GM23338 (cell line): ENCODE measurements at regions not wholly inside any gene's neighbourhood (a gene's known extent, or its start where the extent isn't known, plus 50 kb on each side); places are given as distances from the start of the nearest gene placed in this dataset.

ENCODE experiments used
- ATAC-seq: fragments of 200-7000 bp; cut with Tn5 transposase; 3 replicates; pipeline ENCODE4 v1.9.1; 2020
- DNase-seq: peaks from one replicate; pipeline ENCODE4 v3.0.0-alpha.2; 2015; ENCODE audit warnings: low spot score
- H2AFZ ChIP-seq: fragments of 200-600 bp; sonication (generic); 2 replicates; pipeline ENCODE4 v1.8.0; 2016; ENCODE audit warnings: antibody characterized with exemption, mild to moderate bottlenecking, moderate library complexity
- H3F3A ChIP-seq: fragments of 200-600 bp; sonication (generic); replicated peaks from 2 replicates; pipeline ENCODE4 v1.8.0; 2017; ENCODE audit warnings: antibody characterized with exemption, mixed run types, low read depth
- H3K27ac ChIP-seq: fragments of 200-600 bp; sonication (generic); 2 replicates; pipeline ENCODE4 v1.6.1; 2016; ENCODE audit warnings: low read depth
- H3K27me3 ChIP-seq: fragments of 200-600 bp; sonication (generic); 2 replicates; pipeline ENCODE4 v1.8.0; 2016; ENCODE audit warnings: mild to moderate bottlenecking, mixed run types, moderate library complexity; ENCODE audit not compliant: insufficient read depth
- H3K36me3 ChIP-seq: fragments of 200-600 bp; sonication (generic); 2 replicates; pipeline ENCODE4 v1.8.0; 2016; ENCODE audit warnings: mild to moderate bottlenecking; ENCODE audit not compliant: insufficient read depth
- H3K4me1 ChIP-seq: fragments of 200-600 bp; sonication (generic); 2 replicates; pipeline ENCODE4 v1.8.0; 2016; ENCODE audit warnings: mild to moderate bottlenecking, moderate library complexity; ENCODE audit not compliant: insufficient read depth
- H3K4me2 ChIP-seq: fragments of 200-600 bp; sonication (generic); 2 replicates; pipeline ENCODE4 v1.7.1; 2017; ENCODE audit warnings: mixed run types
- H3K4me3 ChIP-seq: fragments of 200-600 bp; sonication (generic); 2 replicates; pipeline ENCODE4 v1.6.1; 2016; ENCODE audit warnings: mixed run types
- H3K79me2 ChIP-seq: fragments of 200-600 bp; sonication (generic); replicated peaks from 2 replicates; pipeline ENCODE4 v1.8.0; 2017; ENCODE audit warnings: mild to moderate bottlenecking; ENCODE audit not compliant: insufficient read depth
- H3K9me2 ChIP-seq: fragments of 200-600 bp; sonication (generic); 2 replicates; pipeline ENCODE4 v1.8.0; 2017; ENCODE audit not compliant: insufficient read depth
- H4K20me1 ChIP-seq: fragments of 200-600 bp; sonication (generic); replicated peaks from 2 replicates; pipeline ENCODE4 v1.8.0; 2017; ENCODE audit warnings: mild to moderate bottlenecking; ENCODE audit not compliant: insufficient read depth
- H3K27ac Mint-ChIP-seq: 2 replicates; pipeline ENCODE4 v1.8.0; 2020; ENCODE audit warnings: inconsistent platforms, mild to moderate bottlenecking, moderate library complexity, mixed read lengths
- H3K27me3 Mint-ChIP-seq: 3 replicates; pipeline ENCODE4 v1.8.0; 2022; ENCODE audit warnings: low read depth, mild to moderate bottlenecking, moderate library complexity, mixed read lengths, inconsistent platforms; ENCODE audit not compliant: insufficient read depth, poor library complexity
- H3K36me3 Mint-ChIP-seq: 3 replicates; pipeline ENCODE4 v1.8.0; 2021; ENCODE audit warnings: low read depth, mild to moderate bottlenecking, inconsistent platforms, moderate library complexity, mixed read lengths
- H3K4me1 Mint-ChIP-seq: 3 replicates; pipeline ENCODE4 v1.8.0; 2020; ENCODE audit warnings: mild to moderate bottlenecking, inconsistent platforms, mixed read lengths
- H3K4me3 Mint-ChIP-seq: 3 replicates; pipeline ENCODE4 v1.8.0; 2021; ENCODE audit warnings: moderate library complexity, mild to moderate bottlenecking, inconsistent platforms, mixed read lengths
- H3K9me3 Mint-ChIP-seq: 3 replicates; pipeline ENCODE4 v1.8.0; 2020; ENCODE audit warnings: moderate library complexity, mild to moderate bottlenecking, inconsistent platforms, mixed read lengths
- NANOG ChIP-seq: IDR thresholded peaks from 2 replicates; pipeline ENCODE4 v1.6.1; 2016; ENCODE audit warnings: antibody characterized with exemption, borderline replicate concordance
- POLR2AphosphoS5 ChIP-seq: IDR thresholded peaks from 2 replicates; pipeline ENCODE4 v1.6.1; 2016; ENCODE audit warnings: antibody characterized with exemption, low read depth
- ZNF331 ChIP-seq: fragments of 250-450 bp; sonication (Bioruptor Pico); IDR thresholded peaks from 2 replicates; pipeline ENCODE4 v1.5.0; 2020; ENCODE audit warnings: low read depth, mild to moderate bottlenecking, moderate library complexity
- TF ChIP-seq, protein P1 (sequence below): fragments of 250-450 bp; sonication (Bioruptor Pico); IDR thresholded peaks from 2 replicates; pipeline ENCODE4 v1.5.0; 2020; ENCODE audit warnings: mild to moderate bottlenecking, moderate library complexity
- TF ChIP-seq, protein P2 (sequence below), 2 experiments: fragments of 200-600 bp in 1 of 2; sonication (generic) in 1 of 2; conservative IDR thresholded peaks; 2 replicates each; pipeline versions ENCODE4 v1.5.1 to v1.6.1; 2016 to 2017; ENCODE audit warnings: antibody characterized with exemption in 2 of 2, low read depth in 2 of 2, mild to moderate bottlenecking in 2 of 2, moderate library complexity in 1 of 2
- TF ChIP-seq, protein P3 (sequence below): IDR thresholded peaks from 2 replicates; pipeline ENCODE4 v1.6.1; 2016; ENCODE audit warnings: antibody characterized with exemption
- TF ChIP-seq, protein P4 (sequence below): IDR thresholded peaks from one replicate; pipeline ENCODE4 v1.6.1; 2018; ENCODE audit warnings: antibody characterized with exemption; ENCODE audit not compliant: unreplicated experiment

DNA sequence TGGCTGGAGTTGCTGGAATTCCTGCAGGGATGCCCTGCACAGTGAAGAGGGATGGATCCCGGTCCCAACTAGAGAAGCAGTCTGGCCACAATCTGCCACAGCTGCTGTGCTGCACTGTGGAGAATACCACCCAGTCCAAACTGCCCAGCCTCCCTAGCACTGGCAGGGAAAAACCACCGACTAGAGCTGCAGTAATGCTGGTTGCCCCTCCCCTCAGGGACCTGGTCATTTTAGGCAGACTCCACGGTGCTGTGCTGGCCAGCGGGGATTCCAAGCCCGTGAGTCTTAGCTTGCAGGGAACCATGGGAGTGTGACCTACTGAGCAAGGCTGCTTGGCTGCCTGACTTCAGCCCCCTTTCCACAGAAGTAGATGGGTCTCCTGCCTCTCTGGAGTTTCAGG is 478.0 kb upstream of the ATP11B start (continued):
- TF ChIP-seq, protein P1, sequence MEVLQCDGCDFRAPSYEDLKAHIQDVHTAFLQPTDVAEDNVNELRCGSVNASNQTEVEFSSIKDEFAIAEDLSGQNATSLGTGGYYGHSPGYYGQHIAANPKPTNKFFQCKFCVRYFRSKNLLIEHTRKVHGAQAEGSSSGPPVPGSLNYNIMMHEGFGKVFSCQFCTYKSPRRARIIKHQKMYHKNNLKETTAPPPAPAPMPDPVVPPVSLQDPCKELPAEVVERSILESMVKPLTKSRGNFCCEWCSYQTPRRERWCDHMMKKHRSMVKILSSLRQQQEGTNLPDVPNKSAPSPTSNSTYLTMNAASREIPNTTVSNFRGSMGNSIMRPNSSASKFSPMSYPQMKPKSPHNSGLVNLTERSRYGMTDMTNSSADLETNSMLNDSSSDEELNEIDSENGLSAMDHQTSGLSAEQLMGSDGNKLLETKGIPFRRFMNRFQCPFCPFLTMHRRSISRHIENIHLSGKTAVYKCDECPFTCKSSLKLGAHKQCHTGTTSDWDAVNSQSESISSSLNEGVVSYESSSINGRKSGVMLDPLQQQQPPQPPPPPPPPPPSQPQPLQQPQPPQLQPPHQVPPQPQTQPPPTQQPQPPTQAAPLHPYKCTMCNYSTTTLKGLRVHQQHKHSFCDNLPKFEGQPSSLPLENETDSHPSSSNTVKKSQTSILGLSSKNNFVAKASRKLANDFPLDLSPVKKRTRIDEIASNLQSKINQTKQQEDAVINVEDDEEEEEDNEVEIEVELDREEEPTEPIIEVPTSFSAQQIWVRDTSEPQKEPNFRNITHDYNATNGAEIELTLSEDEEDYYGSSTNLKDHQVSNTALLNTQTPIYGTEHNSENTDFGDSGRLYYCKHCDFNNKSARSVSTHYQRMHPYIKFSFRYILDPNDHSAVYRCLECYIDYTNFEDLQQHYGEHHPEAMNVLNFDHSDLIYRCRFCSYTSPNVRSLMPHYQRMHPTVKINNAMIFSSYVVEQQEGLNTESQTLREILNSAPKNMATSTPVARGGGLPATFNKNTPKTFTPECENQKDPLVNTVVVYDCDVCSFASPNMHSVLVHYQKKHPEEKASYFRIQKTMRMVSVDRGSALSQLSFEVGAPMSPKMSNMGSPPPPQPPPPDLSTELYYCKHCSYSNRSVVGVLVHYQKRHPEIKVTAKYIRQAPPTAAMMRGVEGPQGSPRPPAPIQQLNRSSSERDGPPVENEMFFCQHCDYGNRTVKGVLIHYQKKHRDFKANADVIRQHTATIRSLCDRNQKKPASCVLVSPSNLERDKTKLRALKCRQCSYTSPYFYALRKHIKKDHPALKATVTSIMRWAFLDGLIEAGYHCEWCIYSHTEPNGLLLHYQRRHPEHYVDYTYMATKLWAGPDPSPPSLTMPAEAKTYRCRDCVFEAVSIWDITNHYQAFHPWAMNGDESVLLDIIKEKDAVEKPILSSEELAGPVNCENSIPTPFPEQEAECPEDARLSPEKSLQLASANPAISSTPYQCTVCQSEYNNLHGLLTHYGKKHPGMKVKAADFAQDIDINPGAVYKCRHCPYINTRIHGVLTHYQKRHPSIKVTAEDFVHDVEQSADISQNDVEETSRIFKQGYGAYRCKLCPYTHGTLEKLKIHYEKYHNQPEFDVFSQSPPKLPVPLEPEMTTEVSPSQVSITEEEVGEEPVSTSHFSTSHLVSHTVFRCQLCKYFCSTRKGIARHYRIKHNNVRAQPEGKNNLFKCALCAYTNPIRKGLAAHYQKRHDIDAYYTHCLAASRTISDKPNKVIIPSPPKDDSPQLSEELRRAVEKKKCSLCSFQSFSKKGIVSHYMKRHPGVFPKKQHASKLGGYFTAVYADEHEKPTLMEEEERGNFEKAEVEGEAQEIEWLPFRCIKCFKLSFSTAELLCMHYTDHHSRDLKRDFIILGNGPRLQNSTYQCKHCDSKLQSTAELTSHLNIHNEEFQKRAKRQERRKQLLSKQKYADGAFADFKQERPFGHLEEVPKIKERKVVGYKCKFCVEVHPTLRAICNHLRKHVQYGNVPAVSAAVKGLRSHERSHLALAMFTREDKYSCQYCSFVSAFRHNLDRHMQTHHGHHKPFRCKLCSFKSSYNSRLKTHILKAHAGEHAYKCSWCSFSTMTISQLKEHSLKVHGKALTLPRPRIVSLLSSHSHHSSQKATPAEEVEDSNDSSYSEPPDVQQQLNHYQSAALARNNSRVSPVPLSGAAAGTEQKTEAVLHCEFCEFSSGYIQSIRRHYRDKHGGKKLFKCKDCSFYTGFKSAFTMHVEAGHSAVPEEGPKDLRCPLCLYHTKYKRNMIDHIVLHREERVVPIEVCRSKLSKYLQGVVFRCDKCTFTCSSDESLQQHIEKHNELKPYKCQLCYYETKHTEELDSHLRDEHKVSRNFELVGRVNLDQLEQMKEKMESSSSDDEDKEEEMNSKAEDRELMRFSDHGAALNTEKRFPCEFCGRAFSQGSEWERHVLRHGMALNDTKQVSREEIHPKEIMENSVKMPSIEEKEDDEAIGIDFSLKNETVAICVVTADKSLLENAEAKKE (CRISPR knock-in tag): no peak
- TF ChIP-seq NANOG: no peak

DNA sequence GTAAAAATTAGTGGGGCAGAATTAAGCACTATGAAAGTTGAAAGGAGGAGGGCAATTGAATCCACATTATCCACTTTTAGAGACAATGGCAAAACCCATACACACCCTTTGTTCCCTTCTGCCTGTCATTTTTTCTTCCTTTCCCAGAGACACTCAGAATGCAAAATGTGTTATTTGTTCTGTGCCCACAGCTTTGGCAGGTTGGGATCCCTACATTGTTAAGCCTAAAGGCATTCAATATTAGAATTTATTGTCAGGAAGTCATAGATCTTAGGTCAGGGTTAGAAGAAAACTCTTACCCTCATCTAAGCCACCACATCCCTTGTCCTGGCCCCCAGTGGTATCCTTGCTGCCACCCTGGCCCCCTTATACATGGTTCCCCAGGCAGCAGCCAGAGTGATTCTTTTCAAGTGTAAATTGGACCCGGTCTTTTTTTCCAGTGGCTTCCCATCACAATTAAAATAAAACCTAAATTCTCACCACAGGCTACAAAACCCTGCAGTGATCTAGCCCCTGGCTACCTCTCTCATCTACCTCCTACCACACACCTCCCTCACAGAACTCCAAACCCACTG is 470.1 kb upstream of the ATP11B start:
- peak overlapping the region; percentile 41 for H3K4me2 ChIP-seq
- peak; percentile 79 for ATAC-seq

DNA sequence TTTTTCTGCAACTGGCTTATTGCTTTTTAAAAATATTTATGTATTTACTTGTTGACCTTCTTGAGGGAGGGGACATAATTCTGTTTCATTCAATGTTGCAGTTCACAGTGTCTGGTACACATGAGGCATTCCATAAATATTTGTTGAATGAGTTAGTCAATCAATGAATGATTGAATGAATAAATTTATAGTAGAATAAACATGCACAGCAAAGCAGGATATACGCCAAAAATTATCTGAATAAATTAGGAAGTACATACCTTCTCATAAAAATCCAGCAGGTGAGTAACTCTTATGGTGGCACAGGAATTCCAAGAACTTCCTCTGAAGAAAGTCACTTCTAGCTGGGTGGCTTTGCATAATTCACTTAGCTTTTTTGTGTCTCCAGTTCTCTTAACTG is 469.4 kb upstream of the ATP11B start:
- Mint-ChIP-seq H3K27me3 (peaks cover 2% of the 10 kb centered on the region), H3K4me1 (peaks cover 53% of the 10 kb centered on the region), H3K9me3 (peaks cover 12% of the 10 kb centered on the region), H3K4me3 (no peak overlapping the region; the same call in 2 of the 3 replicates), H3K36me3 (peaks cover 15% of the 10 kb centered on the region), H3K27ac (no peak overlapping the region)
- Histone ChIP-seq H3K4me2 (peak overlapping the region; percentile 41), H3F3A (no peaks in the 10 kb centered on the region), H3K79me2 (no peaks in the 10 kb centered on the region), H3K27ac (no peak overlapping the region), H4K20me1 (no peaks in the 10 kb centered on the region), H3K36me3 (no peaks in the 10 kb centered on the region), H2AFZ (no peak overlapping the region), H3K4me3 (no peak overlapping the region), H3K9me2 (peaks cover 6% of the 10 kb centered on the region; the same call in 1 of the 2 replicates), H3K4me1 (peaks cover 59% of the 10 kb centered on the region), H3K27me3 (no peaks in the 10 kb centered on the region)
- DNase-seq (no peak), ATAC-seq (no peak)
- TF ChIP-seq, protein P2, sequence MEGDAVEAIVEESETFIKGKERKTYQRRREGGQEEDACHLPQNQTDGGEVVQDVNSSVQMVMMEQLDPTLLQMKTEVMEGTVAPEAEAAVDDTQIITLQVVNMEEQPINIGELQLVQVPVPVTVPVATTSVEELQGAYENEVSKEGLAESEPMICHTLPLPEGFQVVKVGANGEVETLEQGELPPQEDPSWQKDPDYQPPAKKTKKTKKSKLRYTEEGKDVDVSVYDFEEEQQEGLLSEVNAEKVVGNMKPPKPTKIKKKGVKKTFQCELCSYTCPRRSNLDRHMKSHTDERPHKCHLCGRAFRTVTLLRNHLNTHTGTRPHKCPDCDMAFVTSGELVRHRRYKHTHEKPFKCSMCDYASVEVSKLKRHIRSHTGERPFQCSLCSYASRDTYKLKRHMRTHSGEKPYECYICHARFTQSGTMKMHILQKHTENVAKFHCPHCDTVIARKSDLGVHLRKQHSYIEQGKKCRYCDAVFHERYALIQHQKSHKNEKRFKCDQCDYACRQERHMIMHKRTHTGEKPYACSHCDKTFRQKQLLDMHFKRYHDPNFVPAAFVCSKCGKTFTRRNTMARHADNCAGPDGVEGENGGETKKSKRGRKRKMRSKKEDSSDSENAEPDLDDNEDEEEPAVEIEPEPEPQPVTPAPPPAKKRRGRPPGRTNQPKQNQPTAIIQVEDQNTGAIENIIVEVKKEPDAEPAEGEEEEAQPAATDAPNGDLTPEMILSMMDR (conservative IDR thresholded peaks at IDR 0.05; ENCODE audit: low read depth in 2 of 2): no peak
- TF ChIP-seq, protein P3, sequence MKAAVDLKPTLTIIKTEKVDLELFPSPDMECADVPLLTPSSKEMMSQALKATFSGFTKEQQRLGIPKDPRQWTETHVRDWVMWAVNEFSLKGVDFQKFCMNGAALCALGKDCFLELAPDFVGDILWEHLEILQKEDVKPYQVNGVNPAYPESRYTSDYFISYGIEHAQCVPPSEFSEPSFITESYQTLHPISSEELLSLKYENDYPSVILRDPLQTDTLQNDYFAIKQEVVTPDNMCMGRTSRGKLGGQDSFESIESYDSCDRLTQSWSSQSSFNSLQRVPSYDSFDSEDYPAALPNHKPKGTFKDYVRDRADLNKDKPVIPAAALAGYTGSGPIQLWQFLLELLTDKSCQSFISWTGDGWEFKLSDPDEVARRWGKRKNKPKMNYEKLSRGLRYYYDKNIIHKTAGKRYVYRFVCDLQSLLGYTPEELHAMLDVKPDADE: no peak
- TF ChIP-seq, protein P4, sequence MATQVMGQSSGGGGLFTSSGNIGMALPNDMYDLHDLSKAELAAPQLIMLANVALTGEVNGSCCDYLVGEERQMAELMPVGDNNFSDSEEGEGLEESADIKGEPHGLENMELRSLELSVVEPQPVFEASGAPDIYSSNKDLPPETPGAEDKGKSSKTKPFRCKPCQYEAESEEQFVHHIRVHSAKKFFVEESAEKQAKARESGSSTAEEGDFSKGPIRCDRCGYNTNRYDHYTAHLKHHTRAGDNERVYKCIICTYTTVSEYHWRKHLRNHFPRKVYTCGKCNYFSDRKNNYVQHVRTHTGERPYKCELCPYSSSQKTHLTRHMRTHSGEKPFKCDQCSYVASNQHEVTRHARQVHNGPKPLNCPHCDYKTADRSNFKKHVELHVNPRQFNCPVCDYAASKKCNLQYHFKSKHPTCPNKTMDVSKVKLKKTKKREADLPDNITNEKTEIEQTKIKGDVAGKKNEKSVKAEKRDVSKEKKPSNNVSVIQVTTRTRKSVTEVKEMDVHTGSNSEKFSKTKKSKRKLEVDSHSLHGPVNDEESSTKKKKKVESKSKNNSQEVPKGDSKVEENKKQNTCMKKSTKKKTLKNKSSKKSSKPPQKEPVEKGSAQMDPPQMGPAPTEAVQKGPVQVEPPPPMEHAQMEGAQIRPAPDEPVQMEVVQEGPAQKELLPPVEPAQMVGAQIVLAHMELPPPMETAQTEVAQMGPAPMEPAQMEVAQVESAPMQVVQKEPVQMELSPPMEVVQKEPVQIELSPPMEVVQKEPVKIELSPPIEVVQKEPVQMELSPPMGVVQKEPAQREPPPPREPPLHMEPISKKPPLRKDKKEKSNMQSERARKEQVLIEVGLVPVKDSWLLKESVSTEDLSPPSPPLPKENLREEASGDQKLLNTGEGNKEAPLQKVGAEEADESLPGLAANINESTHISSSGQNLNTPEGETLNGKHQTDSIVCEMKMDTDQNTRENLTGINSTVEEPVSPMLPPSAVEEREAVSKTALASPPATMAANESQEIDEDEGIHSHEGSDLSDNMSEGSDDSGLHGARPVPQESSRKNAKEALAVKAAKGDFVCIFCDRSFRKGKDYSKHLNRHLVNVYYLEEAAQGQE: no peak
- TF ChIP-seq ZNF331 (CRISPR knock-in tag): no peak

More for the DNA sequence above, 470.1 kb upstream of the ATP11B start:
- peak; percentile 12; the same call in 1 of the 2 replicates for TF ChIP-seq NANOG
- no peak for TF ChIP-seq POLR2AphosphoS5
- Histone ChIP-seq H3F3A (no peaks in the 10 kb centered on the region), H3K79me2 (no peaks in the 10 kb centered on the region), H3K4me3 (no peak overlapping the region), H3K36me3 (no peaks in the 10 kb centered on the region), H3K9me2 (peaks cover 6% of the 10 kb centered on the region; the same call in 1 of the 2 replicates), H3K27ac (no peak overlapping the region), H2AFZ (no peak overlapping the region), H3K27me3 (no peaks in the 10 kb centered on the region), H4K20me1 (no peaks in the 10 kb centered on the region), H3K4me1 (peaks cover 52% of the 10 kb centered on the region)
- peaks cover 19% of the 10 kb centered on the region for H3K9me3 Mint-ChIP-seq
- peaks cover 20% of the 10 kb centered on the region for H3K36me3 Mint-ChIP-seq
- H3K27ac Mint-ChIP-seq: no peak overlapping the region
- peak overlapping the region; percentile 17; the same call in 1 of the 3 replicates for H3K4me3 Mint-ChIP-seq
- DNase-seq: peak; percentile 21
- H3K4me1 Mint-ChIP-seq: peaks cover 53% of the 10 kb centered on the region
- H3K27me3 Mint-ChIP-seq: peaks cover 2% of the 10 kb centered on the region
